GM23338 (cell line): ENCODE measurements at regions not wholly inside any gene's neighbourhood (a gene's known extent, or its start where the extent isn't known, plus 50 kb on each side); places are given as distances from the start of the nearest gene placed in this dataset.

Experiments
- ATAC-seq: fragments of 200-7000 bp; cut with Tn5 transposase; 3 replicates; pipeline ENCODE4 v1.9.1; 2020
- DNase-seq: peaks from one replicate; pipeline ENCODE4 v3.0.0-alpha.2; 2015; ENCODE audit warnings: low spot score
- H2AFZ ChIP-seq: fragments of 200-600 bp; sonication (generic); 2 replicates; pipeline ENCODE4 v1.8.0; 2016; ENCODE audit warnings: antibody characterized with exemption, mild to moderate bottlenecking, moderate library complexity
- H3F3A ChIP-seq: fragments of 200-600 bp; sonication (generic); replicated peaks from 2 replicates; pipeline ENCODE4 v1.8.0; 2017; ENCODE audit warnings: antibody characterized with exemption, mixed run types, low read depth
- H3K27ac ChIP-seq: fragments of 200-600 bp; sonication (generic); 2 replicates; pipeline ENCODE4 v1.6.1; 2016; ENCODE audit warnings: low read depth
- H3K27me3 ChIP-seq: fragments of 200-600 bp; sonication (generic); 2 replicates; pipeline ENCODE4 v1.8.0; 2016; ENCODE audit warnings: mild to moderate bottlenecking, mixed run types, moderate library complexity; ENCODE audit not compliant: insufficient read depth
- H3K36me3 ChIP-seq: fragments of 200-600 bp; sonication (generic); 2 replicates; pipeline ENCODE4 v1.8.0; 2016; ENCODE audit warnings: mild to moderate bottlenecking; ENCODE audit not compliant: insufficient read depth
- H3K4me1 ChIP-seq: fragments of 200-600 bp; sonication (generic); 2 replicates; pipeline ENCODE4 v1.8.0; 2016; ENCODE audit warnings: mild to moderate bottlenecking, moderate library complexity; ENCODE audit not compliant: insufficient read depth
- H3K4me2 ChIP-seq: fragments of 200-600 bp; sonication (generic); 2 replicates; pipeline ENCODE4 v1.7.1; 2017; ENCODE audit warnings: mixed run types
- H3K4me3 ChIP-seq: fragments of 200-600 bp; sonication (generic); 2 replicates; pipeline ENCODE4 v1.6.1; 2016; ENCODE audit warnings: mixed run types
- H3K79me2 ChIP-seq: fragments of 200-600 bp; sonication (generic); replicated peaks from 2 replicates; pipeline ENCODE4 v1.8.0; 2017; ENCODE audit warnings: mild to moderate bottlenecking; ENCODE audit not compliant: insufficient read depth
- H3K9me2 ChIP-seq: fragments of 200-600 bp; sonication (generic); 2 replicates; pipeline ENCODE4 v1.8.0; 2017; ENCODE audit not compliant: insufficient read depth
- H4K20me1 ChIP-seq: fragments of 200-600 bp; sonication (generic); replicated peaks from 2 replicates; pipeline ENCODE4 v1.8.0; 2017; ENCODE audit warnings: mild to moderate bottlenecking; ENCODE audit not compliant: insufficient read depth
- H3K27ac Mint-ChIP-seq: 2 replicates; pipeline ENCODE4 v1.8.0; 2020; ENCODE audit warnings: inconsistent platforms, mild to moderate bottlenecking, moderate library complexity, mixed read lengths
- H3K27me3 Mint-ChIP-seq: 3 replicates; pipeline ENCODE4 v1.8.0; 2022; ENCODE audit warnings: low read depth, mild to moderate bottlenecking, moderate library complexity, mixed read lengths, inconsistent platforms; ENCODE audit not compliant: insufficient read depth, poor library complexity
- H3K36me3 Mint-ChIP-seq: 3 replicates; pipeline ENCODE4 v1.8.0; 2021; ENCODE audit warnings: low read depth, mild to moderate bottlenecking, inconsistent platforms, moderate library complexity, mixed read lengths
- H3K4me1 Mint-ChIP-seq: 3 replicates; pipeline ENCODE4 v1.8.0; 2020; ENCODE audit warnings: mild to moderate bottlenecking, inconsistent platforms, mixed read lengths
- H3K4me3 Mint-ChIP-seq: 3 replicates; pipeline ENCODE4 v1.8.0; 2021; ENCODE audit warnings: moderate library complexity, mild to moderate bottlenecking, inconsistent platforms, mixed read lengths
- H3K9me3 Mint-ChIP-seq: 3 replicates; pipeline ENCODE4 v1.8.0; 2020; ENCODE audit warnings: moderate library complexity, mild to moderate bottlenecking, inconsistent platforms, mixed read lengths
- CREB1 ChIP-seq: fragments of 250-450 bp; sonication (Bioruptor Pico); IDR thresholded peaks from 2 replicates; pipeline ENCODE4 v1.5.0; 2020; ENCODE audit warnings: low read depth, mild to moderate bottlenecking, moderate library complexity
- ETS1 ChIP-seq: IDR thresholded peaks from 2 replicates; pipeline ENCODE4 v1.6.1; 2016; ENCODE audit warnings: antibody characterized with exemption
- EZH2 ChIP-seq: fragments of 200-600 bp; sonication (generic); IDR thresholded peaks from one replicate; pipeline ENCODE4 v1.8.0; 2017; ENCODE audit warnings: antibody characterized with exemption, mild to moderate bottlenecking, low read depth; ENCODE audit not compliant: unreplicated experiment
- EZH2phosphoT487 ChIP-seq: fragments of 200-600 bp; sonication (generic); IDR thresholded peaks from one replicate; pipeline ENCODE4 v1.8.1; 2018; ENCODE audit warnings: antibody characterized with exemption; ENCODE audit not compliant: unreplicated experiment
- JUNB ChIP-seq: IDR thresholded peaks from one replicate; pipeline ENCODE4 v1.6.1; 2016; ENCODE audit warnings: antibody characterized with exemption; ENCODE audit not compliant: unreplicated experiment
- NANOG ChIP-seq: IDR thresholded peaks from 2 replicates; pipeline ENCODE4 v1.6.1; 2016; ENCODE audit warnings: antibody characterized with exemption, borderline replicate concordance
- POLR2AphosphoS5 ChIP-seq: IDR thresholded peaks from 2 replicates; pipeline ENCODE4 v1.6.1; 2016; ENCODE audit warnings: antibody characterized with exemption, low read depth
- STAT1 ChIP-seq: IDR thresholded peaks from one replicate; pipeline ENCODE4 v1.6.1; 2016; ENCODE audit warnings: antibody characterized with exemption; ENCODE audit not compliant: unreplicated experiment
- ZNF114 ChIP-seq: fragments of 250-450 bp; sonication (Bioruptor Pico); IDR thresholded peaks from 2 replicates; pipeline ENCODE4 v1.5.0; 2020; ENCODE audit warnings: mild to moderate bottlenecking, moderate library complexity
- ZNF331 ChIP-seq: fragments of 250-450 bp; sonication (Bioruptor Pico); IDR thresholded peaks from 2 replicates; pipeline ENCODE4 v1.5.0; 2020; ENCODE audit warnings: low read depth, mild to moderate bottlenecking, moderate library complexity
- ZNF462 ChIP-seq: fragments of 250-450 bp; sonication (Bioruptor Pico); IDR thresholded peaks from 2 replicates; pipeline ENCODE4 v1.5.0; 2020; ENCODE audit warnings: mild to moderate bottlenecking, moderate library complexity
- TF ChIP-seq, protein P1 (sequence below): IDR thresholded peaks from one replicate; pipeline ENCODE4 v1.6.1; 2018; ENCODE audit warnings: antibody characterized with exemption; ENCODE audit not compliant: unreplicated experiment
- TF ChIP-seq, protein P2 (sequence below), 2 experiments: fragments of 200-600 bp in 1 of 2; sonication (generic) in 1 of 2; conservative IDR thresholded peaks; 2 replicates each; pipeline versions ENCODE4 v1.5.1 to v1.6.1; 2016 to 2017; ENCODE audit warnings: antibody characterized with exemption in 2 of 2, low read depth in 2 of 2, mild to moderate bottlenecking in 2 of 2, moderate library complexity in 1 of 2

DNA sequence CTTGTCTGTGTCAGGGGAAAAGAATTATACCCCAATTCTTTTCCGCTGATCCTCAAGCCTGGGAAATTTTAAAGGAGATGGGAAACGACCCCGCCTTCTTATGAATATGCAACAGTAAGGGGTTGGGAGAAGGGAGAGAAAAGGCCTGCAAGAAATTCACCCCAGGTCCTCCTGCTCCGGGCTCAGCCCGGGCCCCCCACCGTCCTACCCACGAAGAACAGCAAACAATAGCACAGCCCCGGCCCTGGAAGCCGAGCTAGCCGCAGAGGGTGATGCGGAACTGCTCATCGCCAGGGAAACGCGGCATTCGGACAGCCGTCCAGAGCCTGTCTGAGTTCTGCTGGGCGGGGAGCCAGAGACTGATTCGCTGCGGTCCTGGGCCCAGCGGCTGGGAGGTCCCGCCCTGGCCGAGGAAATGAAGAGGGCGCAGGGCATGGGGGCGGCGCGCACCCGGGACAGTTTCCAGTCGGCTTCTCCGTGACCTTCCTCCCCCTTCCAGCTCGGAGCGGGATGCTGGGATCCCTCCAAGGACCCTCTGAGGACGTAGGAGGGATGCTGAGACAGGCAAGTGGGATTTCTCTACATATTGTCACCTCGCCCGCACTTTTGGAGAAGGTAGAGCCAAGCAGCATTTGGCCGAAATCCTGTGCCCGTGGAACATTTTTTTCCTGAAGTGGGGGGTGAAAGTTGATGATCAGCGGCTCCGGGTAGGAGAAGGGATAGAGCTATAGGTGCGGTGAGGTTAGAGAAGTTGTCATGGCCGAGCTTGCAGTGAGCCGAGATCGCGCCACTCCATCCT is 82.3 kb upstream of the C1QTNF9B start:
- Histone ChIP-seq H3K36me3 (no peaks in the 10 kb centered on the region), H2AFZ (peak overlapping the region; percentile 99), H3K9me2 (no peaks in the 10 kb centered on the region), H3K4me3 (peak overlapping the region; percentile 92), H3K79me2 (no peaks in the 10 kb centered on the region), H3F3A (no peaks in the 10 kb centered on the region), H3K4me2 (peak overlapping the region; percentile 99), H4K20me1 (no peaks in the 10 kb centered on the region), H3K27me3 (peaks cover 4% of the 10 kb centered on the region; the same call in 1 of the 2 replicates), H3K27ac (no peak overlapping the region), H3K4me1 (no peaks in the 10 kb centered on the region; the same call in none of the 2 replicates)
- TF ChIP-seq ETS1 (no peak), JUNB (no peak), POLR2AphosphoS5 (no peak), ZNF462 (CRISPR knock-in tag) (no peak), CREB1 (CRISPR knock-in tag) (no peak), ZNF331 (CRISPR knock-in tag) (no peak), STAT1 (no peak), ZNF114 (CRISPR knock-in tag) (no peak), EZH2 (no peak), EZH2phosphoT487 (no peak), NANOG (no peak)
- TF ChIP-seq, protein P1, sequence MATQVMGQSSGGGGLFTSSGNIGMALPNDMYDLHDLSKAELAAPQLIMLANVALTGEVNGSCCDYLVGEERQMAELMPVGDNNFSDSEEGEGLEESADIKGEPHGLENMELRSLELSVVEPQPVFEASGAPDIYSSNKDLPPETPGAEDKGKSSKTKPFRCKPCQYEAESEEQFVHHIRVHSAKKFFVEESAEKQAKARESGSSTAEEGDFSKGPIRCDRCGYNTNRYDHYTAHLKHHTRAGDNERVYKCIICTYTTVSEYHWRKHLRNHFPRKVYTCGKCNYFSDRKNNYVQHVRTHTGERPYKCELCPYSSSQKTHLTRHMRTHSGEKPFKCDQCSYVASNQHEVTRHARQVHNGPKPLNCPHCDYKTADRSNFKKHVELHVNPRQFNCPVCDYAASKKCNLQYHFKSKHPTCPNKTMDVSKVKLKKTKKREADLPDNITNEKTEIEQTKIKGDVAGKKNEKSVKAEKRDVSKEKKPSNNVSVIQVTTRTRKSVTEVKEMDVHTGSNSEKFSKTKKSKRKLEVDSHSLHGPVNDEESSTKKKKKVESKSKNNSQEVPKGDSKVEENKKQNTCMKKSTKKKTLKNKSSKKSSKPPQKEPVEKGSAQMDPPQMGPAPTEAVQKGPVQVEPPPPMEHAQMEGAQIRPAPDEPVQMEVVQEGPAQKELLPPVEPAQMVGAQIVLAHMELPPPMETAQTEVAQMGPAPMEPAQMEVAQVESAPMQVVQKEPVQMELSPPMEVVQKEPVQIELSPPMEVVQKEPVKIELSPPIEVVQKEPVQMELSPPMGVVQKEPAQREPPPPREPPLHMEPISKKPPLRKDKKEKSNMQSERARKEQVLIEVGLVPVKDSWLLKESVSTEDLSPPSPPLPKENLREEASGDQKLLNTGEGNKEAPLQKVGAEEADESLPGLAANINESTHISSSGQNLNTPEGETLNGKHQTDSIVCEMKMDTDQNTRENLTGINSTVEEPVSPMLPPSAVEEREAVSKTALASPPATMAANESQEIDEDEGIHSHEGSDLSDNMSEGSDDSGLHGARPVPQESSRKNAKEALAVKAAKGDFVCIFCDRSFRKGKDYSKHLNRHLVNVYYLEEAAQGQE = no peak
- TF ChIP-seq, protein P2, sequence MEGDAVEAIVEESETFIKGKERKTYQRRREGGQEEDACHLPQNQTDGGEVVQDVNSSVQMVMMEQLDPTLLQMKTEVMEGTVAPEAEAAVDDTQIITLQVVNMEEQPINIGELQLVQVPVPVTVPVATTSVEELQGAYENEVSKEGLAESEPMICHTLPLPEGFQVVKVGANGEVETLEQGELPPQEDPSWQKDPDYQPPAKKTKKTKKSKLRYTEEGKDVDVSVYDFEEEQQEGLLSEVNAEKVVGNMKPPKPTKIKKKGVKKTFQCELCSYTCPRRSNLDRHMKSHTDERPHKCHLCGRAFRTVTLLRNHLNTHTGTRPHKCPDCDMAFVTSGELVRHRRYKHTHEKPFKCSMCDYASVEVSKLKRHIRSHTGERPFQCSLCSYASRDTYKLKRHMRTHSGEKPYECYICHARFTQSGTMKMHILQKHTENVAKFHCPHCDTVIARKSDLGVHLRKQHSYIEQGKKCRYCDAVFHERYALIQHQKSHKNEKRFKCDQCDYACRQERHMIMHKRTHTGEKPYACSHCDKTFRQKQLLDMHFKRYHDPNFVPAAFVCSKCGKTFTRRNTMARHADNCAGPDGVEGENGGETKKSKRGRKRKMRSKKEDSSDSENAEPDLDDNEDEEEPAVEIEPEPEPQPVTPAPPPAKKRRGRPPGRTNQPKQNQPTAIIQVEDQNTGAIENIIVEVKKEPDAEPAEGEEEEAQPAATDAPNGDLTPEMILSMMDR (conservative IDR thresholded peaks at IDR 0.05; ENCODE audit: low read depth in 2 of 2) = no peak
- peak; percentile 92 for ATAC-seq
- DNase-seq = peak; percentile 79
- H3K27me3 Mint-ChIP-seq = peaks cover 7% of the 10 kb centered on the region
- no peaks in the 10 kb centered on the region for H3K9me3 Mint-ChIP-seq
- H3K4me3 Mint-ChIP-seq = peak overlapping the region; percentile 86
- H3K4me1 Mint-ChIP-seq = peaks cover 15% of the 10 kb centered on the region
- no peaks in the 10 kb centered on the region for H3K36me3 Mint-ChIP-seq
- H3K27ac Mint-ChIP-seq = no peak overlapping the region
